ENCODE measurements at regions not wholly inside any gene's neighbourhood (a gene's known extent, or its start where the extent isn't known, plus 50 kb on each side); places are given as distances from the start of the nearest gene placed in this dataset.

- Histone ChIP-seq H3K27ac (ENCODE audit: low read length) (no peak overlapping the region), H2AFZ (ENCODE audit: low read depth, low read length) (no peak overlapping the region), H3K4me3 (ENCODE audit: low read length) (no peak overlapping the region), H3K9ac (ENCODE audit: low read length) (no peak overlapping the region), H4K20me1 (ENCODE audit: insufficient read depth) (no peaks in the 10 kb centered on the region), H3K79me2 (replicated peaks; ENCODE audit: insufficient read depth, low read length) (no peaks in the 10 kb centered on the region), H3K27me3 (ENCODE audit: insufficient read depth, low read depth, low read length) (no peaks in the 10 kb centered on the region), H3F3A (ENCODE audit: insufficient read depth, low read length, poor library complexity, severe bottlenecking) (no peaks in the 10 kb centered on the region), H3K9me3 (ENCODE audit: low read length) (no peaks in the 10 kb centered on the region), H3K4me2 (ENCODE audit: low read length) (no peak overlapping the region), H3K9me2 (ENCODE audit: insufficient read depth, low read length) (no peaks in the 10 kb centered on the region), H3K36me3 (ENCODE audit: insufficient read depth, low read length) (no peaks in the 10 kb centered on the region)
- TF ChIP-seq REST (IDR thresholded peaks at IDR 0.05; ENCODE audit: borderline replicate concordance) (no peak), TAF1 (IDR thresholded peaks at IDR 0.05; ENCODE audit: low read depth) (no peak), POLR2AphosphoS5 (IDR thresholded peaks at IDR 0.05) (no peak), RAD21 (conservative IDR thresholded peaks at IDR 0.05) (no peak), CTCF (IDR thresholded peaks at IDR 0.05; ENCODE audit: poor library complexity, severe bottlenecking) (no peak), EZH2 (IDR thresholded peaks at IDR 0.05; ENCODE audit: borderline replicate concordance, insufficient read depth, low read length, poor library complexity, severe bottlenecking) (no peak), EP300 (conservative IDR thresholded peaks at IDR 0.05; ENCODE audit: poor library complexity, severe bottlenecking) (no peak), MXI1 (conservative IDR thresholded peaks at IDR 0.05; ENCODE audit: poor library complexity, severe bottlenecking) (no peak)
Measured at GRCh38 chr3:145893331-145893730, 267.7 kb downstream of the PLOD2 start.

- Histone ChIP-seq H3K27ac (ENCODE audit: low read length) (no peak overlapping the region), H3F3A (ENCODE audit: insufficient read depth, low read length, poor library complexity, severe bottlenecking) (no peaks in the 10 kb centered on the region), H3K27me3 (ENCODE audit: insufficient read depth, low read depth, low read length) (no peaks in the 10 kb centered on the region), H3K4me2 (ENCODE audit: low read length) (no peak overlapping the region), H3K9me2 (ENCODE audit: insufficient read depth, low read length) (no peaks in the 10 kb centered on the region), H3K9ac (ENCODE audit: low read length) (no peak overlapping the region), H2AFZ (ENCODE audit: low read depth, low read length) (no peak overlapping the region), H4K20me1 (ENCODE audit: insufficient read depth) (no peaks in the 10 kb centered on the region), H3K4me3 (ENCODE audit: low read length) (no peak overlapping the region), H3K36me3 (ENCODE audit: insufficient read depth, low read length) (no peaks in the 10 kb centered on the region), H3K79me2 (replicated peaks; ENCODE audit: insufficient read depth, low read length) (no peaks in the 10 kb centered on the region), H3K9me3 (ENCODE audit: low read length) (no peaks in the 10 kb centered on the region)
- TF ChIP-seq EZH2 (IDR thresholded peaks at IDR 0.05; ENCODE audit: borderline replicate concordance, insufficient read depth, low read length, poor library complexity, severe bottlenecking) (no peak), POLR2AphosphoS5 (IDR thresholded peaks at IDR 0.05) (no peak), EP300 (conservative IDR thresholded peaks at IDR 0.05; ENCODE audit: poor library complexity, severe bottlenecking) (no peak), TAF1 (IDR thresholded peaks at IDR 0.05; ENCODE audit: low read depth) (no peak), MXI1 (conservative IDR thresholded peaks at IDR 0.05; ENCODE audit: poor library complexity, severe bottlenecking) (no peak)
Measured at GRCh38 chr3:145898487-145898886, 262.5 kb downstream of the PLOD2 start.

GRCh38 chr3:145899241-145899640, 261.7 kb downstream of the PLOD2 start:
- H3K36me3 ChIP-seq (ENCODE audit: insufficient read depth, low read length): no peaks in the 10 kb centered on the region
- H3K27me3 ChIP-seq (ENCODE audit: insufficient read depth, low read depth, low read length): no peaks in the 10 kb centered on the region
- no peak overlapping the region for H3K4me2 ChIP-seq (ENCODE audit: low read length)
- H3K4me3 ChIP-seq (ENCODE audit: low read length): no peak overlapping the region
- no peaks in the 10 kb centered on the region for H4K20me1 ChIP-seq (ENCODE audit: insufficient read depth)
- TF ChIP-seq TAF1 (IDR thresholded peaks at IDR 0.05; ENCODE audit: low read depth): no peak
- no peak for TF ChIP-seq RAD21 (conservative IDR thresholded peaks at IDR 0.05)
- no peak for TF ChIP-seq CTCF (IDR thresholded peaks at IDR 0.05; ENCODE audit: poor library complexity, severe bottlenecking)
- TF ChIP-seq EZH2 (IDR thresholded peaks at IDR 0.05; ENCODE audit: borderline replicate concordance, insufficient read depth, low read length, poor library complexity, severe bottlenecking): no peak
- TF ChIP-seq MXI1 (conservative IDR thresholded peaks at IDR 0.05; ENCODE audit: poor library complexity, severe bottlenecking): no peak
- TF ChIP-seq EP300 (conservative IDR thresholded peaks at IDR 0.05; ENCODE audit: poor library complexity, severe bottlenecking): no peak
- TF ChIP-seq REST (IDR thresholded peaks at IDR 0.05; ENCODE audit: borderline replicate concordance): no peak
- no peak for TF ChIP-seq SMC3 (conservative IDR thresholded peaks at IDR 0.05; ENCODE audit: poor library complexity)
- TF ChIP-seq POLR2AphosphoS5 (IDR thresholded peaks at IDR 0.05): no peak
- no peaks in the 10 kb centered on the region for H3K9me2 ChIP-seq (ENCODE audit: insufficient read depth, low read length)
- H3K27ac ChIP-seq (ENCODE audit: low read length): no peak overlapping the region
- no peak overlapping the region for H2AFZ ChIP-seq (ENCODE audit: low read depth, low read length)
- H3K9ac ChIP-seq (ENCODE audit: low read length): no peak overlapping the region
- H3F3A ChIP-seq (ENCODE audit: insufficient read depth, low read length, poor library complexity, severe bottlenecking): no peaks in the 10 kb centered on the region
- no peaks in the 10 kb centered on the region for H3K9me3 ChIP-seq (ENCODE audit: low read length)
- H3K79me2 ChIP-seq (replicated peaks; ENCODE audit: insufficient read depth, low read length): no peaks in the 10 kb centered on the region
